ENCODE measurements at regions not wholly inside any gene's neighbourhood (a gene's known extent, or its start where the extent isn't known, plus 50 kb on each side); places are given as distances from the start of the nearest gene placed in this dataset.

DNA sequence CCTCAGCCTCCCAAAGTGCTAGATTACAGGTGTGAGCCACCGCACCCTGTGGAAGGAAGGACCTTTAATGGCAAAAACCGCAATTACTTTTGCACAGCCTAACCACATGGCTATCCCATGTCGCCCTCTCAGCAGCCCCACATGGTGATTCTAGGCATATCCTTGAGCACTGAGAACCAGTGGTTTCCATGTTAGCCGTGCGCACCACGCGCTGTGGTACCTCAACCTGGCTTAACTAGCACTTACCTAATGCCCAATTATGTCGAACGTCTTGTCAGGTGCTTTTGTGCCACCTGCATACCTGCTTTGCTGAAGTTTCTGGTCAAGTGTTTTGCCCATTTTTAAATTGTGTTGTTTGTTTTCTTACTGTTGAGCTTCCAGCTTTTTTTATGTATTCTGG, 697.9 kb downstream of the BRD1 start:
- 79% methylated on average over 7 of the region's 9 CpGs for WGBS (ENCODE audit: low lambda C conversion rate)
- H3K79me2 ChIP-seq (ENCODE audit: insufficient read depth, low read length), result no peaks in the 10 kb centered on the region
- TF ChIP-seq, protein P1, sequence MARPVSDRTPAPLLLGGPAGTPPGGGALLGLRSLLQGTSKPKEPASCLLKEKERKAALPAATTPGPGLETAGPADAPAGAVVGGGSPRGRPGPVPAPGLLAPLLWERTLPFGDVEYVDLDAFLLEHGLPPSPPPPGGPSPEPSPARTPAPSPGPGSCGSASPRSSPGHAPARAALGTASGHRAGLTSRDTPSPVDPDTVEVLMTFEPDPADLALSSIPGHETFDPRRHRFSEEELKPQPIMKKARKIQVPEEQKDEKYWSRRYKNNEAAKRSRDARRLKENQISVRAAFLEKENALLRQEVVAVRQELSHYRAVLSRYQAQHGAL (CRISPR knock-in tag; IDR thresholded peaks at IDR 0.05; ENCODE audit: not compliant biosample characterization), result no peak
- TF ChIP-seq, protein P2, sequence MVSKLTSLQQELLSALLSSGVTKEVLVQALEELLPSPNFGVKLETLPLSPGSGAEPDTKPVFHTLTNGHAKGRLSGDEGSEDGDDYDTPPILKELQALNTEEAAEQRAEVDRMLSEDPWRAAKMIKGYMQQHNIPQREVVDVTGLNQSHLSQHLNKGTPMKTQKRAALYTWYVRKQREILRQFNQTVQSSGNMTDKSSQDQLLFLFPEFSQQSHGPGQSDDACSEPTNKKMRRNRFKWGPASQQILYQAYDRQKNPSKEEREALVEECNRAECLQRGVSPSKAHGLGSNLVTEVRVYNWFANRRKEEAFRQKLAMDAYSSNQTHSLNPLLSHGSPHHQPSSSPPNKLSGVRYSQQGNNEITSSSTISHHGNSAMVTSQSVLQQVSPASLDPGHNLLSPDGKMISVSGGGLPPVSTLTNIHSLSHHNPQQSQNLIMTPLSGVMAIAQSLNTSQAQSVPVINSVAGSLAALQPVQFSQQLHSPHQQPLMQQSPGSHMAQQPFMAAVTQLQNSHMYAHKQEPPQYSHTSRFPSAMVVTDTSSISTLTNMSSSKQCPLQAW (CRISPR knock-in tag; IDR thresholded peaks at IDR 0.05), result no peak
- TF ChIP-seq ZFP36L2 (CRISPR knock-in tag; IDR thresholded peaks at IDR 0.05), result no peak
- TF ChIP-seq FOXJ3 (CRISPR knock-in tag; IDR thresholded peaks at IDR 0.05; ENCODE audit: borderline replicate concordance), result no peak
- TF ChIP-seq, protein P3, sequence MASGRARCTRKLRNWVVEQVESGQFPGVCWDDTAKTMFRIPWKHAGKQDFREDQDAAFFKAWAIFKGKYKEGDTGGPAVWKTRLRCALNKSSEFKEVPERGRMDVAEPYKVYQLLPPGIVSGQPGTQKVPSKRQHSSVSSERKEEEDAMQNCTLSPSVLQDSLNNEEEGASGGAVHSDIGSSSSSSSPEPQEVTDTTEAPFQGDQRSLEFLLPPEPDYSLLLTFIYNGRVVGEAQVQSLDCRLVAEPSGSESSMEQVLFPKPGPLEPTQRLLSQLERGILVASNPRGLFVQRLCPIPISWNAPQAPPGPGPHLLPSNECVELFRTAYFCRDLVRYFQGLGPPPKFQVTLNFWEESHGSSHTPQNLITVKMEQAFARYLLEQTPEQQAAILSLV (CRISPR knock-in tag; IDR thresholded peaks at IDR 0.05; ENCODE audit: borderline replicate concordance), result no peak
- no peak for TF ChIP-seq ASH2L (IDR thresholded peaks at IDR 0.05; ENCODE audit: insufficient read length, low read depth, low read length)
- TF ChIP-seq, protein P4, sequence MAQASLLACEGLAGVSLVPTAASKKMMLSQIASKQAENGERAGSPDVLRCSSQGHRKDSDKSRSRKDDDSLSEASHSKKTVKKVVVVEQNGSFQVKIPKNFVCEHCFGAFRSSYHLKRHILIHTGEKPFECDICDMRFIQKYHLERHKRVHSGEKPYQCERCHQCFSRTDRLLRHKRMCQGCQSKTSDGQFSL (CRISPR knock-in tag; IDR thresholded peaks at IDR 0.05), result no peak
- TF ChIP-seq PAF1 (CRISPR knock-in tag; IDR thresholded peaks at IDR 0.05), result no peak
- TF ChIP-seq ZNF703 (CRISPR knock-in tag; IDR thresholded peaks at IDR 0.05; ENCODE audit: borderline replicate concordance), result no peak
- POLR2A ChIA-PET, result no interaction called here
- no peaks in the 10 kb centered on the region for H3K36me3 ChIP-seq (replicated peaks in 1 of 2; ENCODE audit: control insufficient read depth in 1 of 2, insufficient read depth in 2 of 2, low read length in 2 of 2)
- DNase-seq (ENCODE audit: low spot score) (no peak), ATAC-seq (no peak), FAIRE-seq (no peak)
- BruUV-seq (replicated peaks), result no TSS peak
- H3K9ac ChIP-seq (ENCODE audit: insufficient read depth, low read depth, low read length), result no peak overlapping the region
- H3K9me3 ChIP-seq (ENCODE audit: low read length), result no peaks in the 10 kb centered on the region
- no peak overlapping the region for H3K27ac ChIP-seq (ENCODE audit: extremely low read length, insufficient read depth, low read length)
- H3K4me2 ChIP-seq (ENCODE audit: low read depth, low read length), result no peak overlapping the region
- in situ Hi-C loops (cut with HindIII; ENCODE audit: extremely low pct_ligation_motif_present, low pct_unique_long_range_greater_than_20kb) (no loop called here), intact Hi-C loops (cut with micrococcal nuclease; ENCODE audit: unreplicated experiment) (no loop called here)
- CTCF ChIA-PET (ENCODE audit: low intra/inter-chr PET ratio, low total read pairs), result no interaction called here
- H3K4me3 ChIP-seq (replicated peaks in 1 of 3; ENCODE audit: insufficient read depth in 1 of 3, low read depth in 2 of 3, low read length in 3 of 3), result no peak overlapping the region
- no peak overlapping the region for H2AFZ ChIP-seq (ENCODE audit: low read length)
- H3K27me3 ChIP-seq (ENCODE audit: control insufficient read depth in 1 of 2, insufficient read depth in 2 of 2, low read length in 2 of 2), result peaks cover 1 to 7% of the 10 kb centered on the region in 2 experiments; a peak in 3 of 5 replicates
- no peaks in the 10 kb centered on the region for H4K20me1 ChIP-seq (ENCODE audit: insufficient read depth, low read length)
- peaks cover 7% of the 10 kb centered on the region for H3K4me1 ChIP-seq (ENCODE audit: insufficient read depth, low read length)

All from HepG2 (cell line).